PC-9 (cell line): ENCODE measurements at regions not wholly inside any gene's neighbourhood (a gene's known extent, or its start where the extent isn't known, plus 50 kb on each side); places are given as distances from the start of the nearest gene placed in this dataset.

Experiments used
- EZH2 ChIP-seq: fragments of 200-600 bp; sonication (generic); IDR thresholded peaks from 2 replicates; pipeline ENCODE4 v1.8.0; 2017; ENCODE audit warnings: antibody characterized with exemption, low read depth
- TF ChIP-seq, protein P1 (sequence below): fragments of 200-600 bp; sonication (generic); conservative IDR thresholded peaks from 2 replicates; pipeline ENCODE4 v1.6.1; 2017; ENCODE audit warnings: mixed run types, antibody characterized with exemption, mild to moderate bottlenecking, moderate library complexity

DNA sequence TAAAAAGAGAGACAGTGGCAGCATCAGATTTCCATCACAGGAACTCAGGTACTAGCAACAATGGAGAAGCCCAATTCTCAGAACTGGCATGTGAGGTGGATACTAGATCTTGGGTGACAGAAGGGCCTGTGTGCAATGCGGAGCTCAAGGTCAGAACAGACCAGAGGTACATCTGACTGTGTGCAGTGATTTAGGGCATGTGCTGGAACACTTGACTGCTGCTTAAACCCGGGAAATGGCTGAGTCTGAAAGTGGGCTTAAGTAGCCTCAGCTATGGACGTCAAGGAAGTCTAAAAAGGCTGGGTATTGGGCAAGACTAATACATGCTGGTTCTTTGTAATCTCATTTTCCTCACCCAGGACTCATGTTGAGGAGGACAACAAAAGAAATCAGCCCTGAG lies 182.2 kb downstream of the LACC1 start:
- no peak for TF ChIP-seq EZH2
- TF ChIP-seq, protein P1, sequence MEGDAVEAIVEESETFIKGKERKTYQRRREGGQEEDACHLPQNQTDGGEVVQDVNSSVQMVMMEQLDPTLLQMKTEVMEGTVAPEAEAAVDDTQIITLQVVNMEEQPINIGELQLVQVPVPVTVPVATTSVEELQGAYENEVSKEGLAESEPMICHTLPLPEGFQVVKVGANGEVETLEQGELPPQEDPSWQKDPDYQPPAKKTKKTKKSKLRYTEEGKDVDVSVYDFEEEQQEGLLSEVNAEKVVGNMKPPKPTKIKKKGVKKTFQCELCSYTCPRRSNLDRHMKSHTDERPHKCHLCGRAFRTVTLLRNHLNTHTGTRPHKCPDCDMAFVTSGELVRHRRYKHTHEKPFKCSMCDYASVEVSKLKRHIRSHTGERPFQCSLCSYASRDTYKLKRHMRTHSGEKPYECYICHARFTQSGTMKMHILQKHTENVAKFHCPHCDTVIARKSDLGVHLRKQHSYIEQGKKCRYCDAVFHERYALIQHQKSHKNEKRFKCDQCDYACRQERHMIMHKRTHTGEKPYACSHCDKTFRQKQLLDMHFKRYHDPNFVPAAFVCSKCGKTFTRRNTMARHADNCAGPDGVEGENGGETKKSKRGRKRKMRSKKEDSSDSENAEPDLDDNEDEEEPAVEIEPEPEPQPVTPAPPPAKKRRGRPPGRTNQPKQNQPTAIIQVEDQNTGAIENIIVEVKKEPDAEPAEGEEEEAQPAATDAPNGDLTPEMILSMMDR = no peak
